ENCODE measurements at regions not wholly inside any gene's neighbourhood (a gene's known extent, or its start where the extent isn't known, plus 50 kb on each side); places are given as distances from the start of the nearest gene placed in this dataset.

DNA sequence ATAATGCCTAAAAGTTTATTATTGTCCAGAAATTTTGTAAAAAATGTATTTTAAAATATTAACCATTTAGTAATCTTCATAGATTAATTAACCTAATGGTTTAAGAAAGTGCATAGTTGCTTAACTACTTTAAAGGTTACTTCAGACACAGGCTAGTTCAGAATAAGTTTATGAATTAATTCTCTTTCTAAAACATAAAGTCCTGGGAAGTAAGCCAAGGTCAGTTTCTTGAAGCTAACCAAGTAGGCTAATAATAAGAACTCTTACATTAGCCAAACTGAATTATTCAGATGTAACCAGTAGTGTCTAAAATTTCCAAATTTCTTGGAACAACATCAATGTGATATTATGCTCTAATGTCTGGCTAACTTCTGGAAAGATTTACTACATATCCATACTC lies 790.4 kb downstream of the NCAM2 start:
- Mint-ChIP-seq H3K27ac (no peak overlapping the region), H3K36me3 (ENCODE audit: low read depth) (no peaks in the 10 kb centered on the region), H3K27me3 (no peaks in the 10 kb centered on the region), H3K4me1 (ENCODE audit: low read depth) (no peaks in the 10 kb centered on the region), H3K9me3 (peaks cover 3% of the 10 kb centered on the region), H3K4me3 (no peak overlapping the region)
- intact Hi-C loops (cut with DNase I, micrococcal nuclease), result no loop called here
- no peaks in the 10 kb centered on the region for H3K27me3 ChIP-seq (ENCODE audit: control insufficient read depth in 1 of 2, insufficient read depth in 2 of 2, low read length in 2 of 2)
- TF ChIP-seq, protein P1, sequence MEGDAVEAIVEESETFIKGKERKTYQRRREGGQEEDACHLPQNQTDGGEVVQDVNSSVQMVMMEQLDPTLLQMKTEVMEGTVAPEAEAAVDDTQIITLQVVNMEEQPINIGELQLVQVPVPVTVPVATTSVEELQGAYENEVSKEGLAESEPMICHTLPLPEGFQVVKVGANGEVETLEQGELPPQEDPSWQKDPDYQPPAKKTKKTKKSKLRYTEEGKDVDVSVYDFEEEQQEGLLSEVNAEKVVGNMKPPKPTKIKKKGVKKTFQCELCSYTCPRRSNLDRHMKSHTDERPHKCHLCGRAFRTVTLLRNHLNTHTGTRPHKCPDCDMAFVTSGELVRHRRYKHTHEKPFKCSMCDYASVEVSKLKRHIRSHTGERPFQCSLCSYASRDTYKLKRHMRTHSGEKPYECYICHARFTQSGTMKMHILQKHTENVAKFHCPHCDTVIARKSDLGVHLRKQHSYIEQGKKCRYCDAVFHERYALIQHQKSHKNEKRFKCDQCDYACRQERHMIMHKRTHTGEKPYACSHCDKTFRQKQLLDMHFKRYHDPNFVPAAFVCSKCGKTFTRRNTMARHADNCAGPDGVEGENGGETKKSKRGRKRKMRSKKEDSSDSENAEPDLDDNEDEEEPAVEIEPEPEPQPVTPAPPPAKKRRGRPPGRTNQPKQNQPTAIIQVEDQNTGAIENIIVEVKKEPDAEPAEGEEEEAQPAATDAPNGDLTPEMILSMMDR (IDR thresholded peaks at IDR 0.05), result no peak
- peaks cover 0 to 5% of the 10 kb centered on the region in 2 experiments for H3K9me3 ChIP-seq (ENCODE audit: control insufficient read depth in 1 of 2, insufficient read depth in 1 of 2, low read length in 2 of 2)
- H3K36me3 ChIP-seq (ENCODE audit: insufficient read depth, low read length), result no peaks in the 10 kb centered on the region
- ChIA-PET CTCF (no interaction called here), POLR2A (no interaction called here)
- H3K4me1 ChIP-seq (ENCODE audit: insufficient read depth, low read length), result no peaks in the 10 kb centered on the region
- H3K27ac ChIP-seq (ENCODE audit: low read depth in 1 of 2, low read length in 2 of 2), result no peak overlapping the region
- H3K4me3 ChIP-seq (ENCODE audit: low read length), result no peak overlapping the region
- no peak for DNase-seq
- no peak for ATAC-seq (ENCODE audit: poor library complexity)

DNA sequence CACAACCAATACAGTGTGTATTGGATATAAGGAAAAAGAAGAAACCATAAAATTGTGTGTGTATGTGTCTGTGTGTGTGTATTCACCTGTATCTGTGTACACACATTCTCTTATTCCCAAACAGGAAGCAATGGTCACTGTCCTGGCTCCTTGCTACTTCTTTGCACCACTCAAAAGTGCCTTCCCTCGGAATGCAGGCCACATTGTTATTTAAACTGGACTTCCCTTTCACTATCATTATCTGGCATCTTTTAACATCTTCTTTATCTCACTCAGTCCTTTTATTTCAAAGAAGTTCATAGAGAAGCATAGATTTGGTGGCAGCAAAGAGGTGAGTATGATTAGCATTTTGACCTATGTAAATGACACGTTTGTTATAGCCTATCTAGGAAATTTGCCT lies 803.7 kb downstream of the NCAM2 start:
- H3K27me3 Mint-ChIP-seq, result no peaks in the 10 kb centered on the region
- TF ChIP-seq, protein P1 (IDR thresholded peaks at IDR 0.05), result no peak
- no peak for DNase-seq
- no peaks in the 10 kb centered on the region for H3K4me1 ChIP-seq (ENCODE audit: insufficient read depth, low read length)
- ChIA-PET POLR2A (no interaction called here), CTCF (no interaction called here)
- no peaks in the 10 kb centered on the region for H3K36me3 Mint-ChIP-seq (ENCODE audit: low read depth)
- H3K4me1 Mint-ChIP-seq (ENCODE audit: low read depth), result no peaks in the 10 kb centered on the region
- H3K27ac Mint-ChIP-seq, result no peak overlapping the region
- H3K9me3 ChIP-seq (ENCODE audit: control insufficient read depth in 1 of 2, insufficient read depth in 1 of 2, low read length in 2 of 2), result no peaks in the 10 kb centered on the region
- H3K27me3 ChIP-seq (ENCODE audit: control insufficient read depth in 1 of 2, insufficient read depth in 2 of 2, low read length in 2 of 2), result no peaks in the 10 kb centered on the region
- intact Hi-C loops (cut with DNase I, micrococcal nuclease), result no loop called here
- H3K4me3 Mint-ChIP-seq, result no peak overlapping the region
- peaks cover 3% of the 10 kb centered on the region for H3K9me3 Mint-ChIP-seq
- no peak overlapping the region for H3K27ac ChIP-seq (ENCODE audit: low read depth in 1 of 2, low read length in 2 of 2)
- no peaks in the 10 kb centered on the region for H3K36me3 ChIP-seq (ENCODE audit: insufficient read depth, low read length)
- ATAC-seq (ENCODE audit: poor library complexity), result no peak
- no peak overlapping the region for H3K4me3 ChIP-seq (ENCODE audit: low read length)

DNA sequence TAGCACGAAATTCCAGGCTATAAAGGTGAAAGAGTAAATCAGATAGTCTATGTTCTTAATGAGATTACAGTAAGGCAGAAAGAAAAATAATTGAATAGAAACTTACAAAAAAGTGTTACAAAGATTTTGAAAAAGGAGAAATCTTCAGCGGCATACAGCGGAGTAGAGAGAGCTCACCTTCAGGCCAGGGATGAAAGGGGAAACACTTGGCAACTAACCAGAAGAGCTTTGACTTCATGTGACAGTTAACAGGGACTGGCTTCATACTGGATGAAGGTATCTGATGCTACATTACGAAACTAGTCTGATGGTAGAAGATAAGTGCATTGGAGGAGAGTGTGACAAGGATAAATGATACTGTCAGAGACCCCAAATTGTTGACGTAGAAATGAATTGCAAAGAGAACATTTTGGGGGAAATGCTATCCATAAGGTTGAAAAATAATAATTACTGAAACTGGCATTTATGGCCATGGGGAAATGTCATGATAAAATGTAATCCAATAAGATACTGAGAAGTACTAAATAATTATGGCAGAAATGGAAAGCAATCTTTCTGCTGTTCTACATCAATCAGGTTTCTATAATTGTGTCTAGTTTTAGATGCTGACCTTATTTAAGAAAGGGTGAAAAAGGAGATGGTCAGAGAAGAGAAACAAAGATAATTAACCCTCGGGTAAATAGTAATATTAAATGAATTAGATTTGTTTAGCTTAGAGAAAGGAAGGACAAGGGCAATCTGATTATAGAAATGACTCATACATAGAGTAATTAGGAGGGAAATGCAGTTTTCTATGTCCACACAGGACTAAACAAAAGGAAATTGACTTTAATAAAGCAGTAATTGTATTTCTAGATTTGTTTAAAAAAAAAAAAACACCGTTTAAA lies 808.7 kb downstream of the NCAM2 start:
- TF ChIP-seq, protein P1 (IDR thresholded peaks at IDR 0.05), result no peak
- CTCF ChIA-PET, result no interaction called here

More for the DNA sequence above, 808.7 kb downstream of the NCAM2 start:
- H3K36me3 Mint-ChIP-seq (ENCODE audit: low read depth), result no peaks in the 10 kb centered on the region
- Histone ChIP-seq H3K9me3 (ENCODE audit: control insufficient read depth in 1 of 2, insufficient read depth in 1 of 2, low read length in 2 of 2) (peaks cover 4 to 5% of the 10 kb centered on the region in 2 experiments), H3K4me3 (ENCODE audit: low read length) (no peak overlapping the region), H3K27ac (ENCODE audit: low read depth in 1 of 2, low read length in 2 of 2) (no peak overlapping the region), H3K36me3 (ENCODE audit: insufficient read depth, low read length) (no peaks in the 10 kb centered on the region), H3K27me3 (ENCODE audit: control insufficient read depth in 1 of 2, insufficient read depth in 2 of 2, low read length in 2 of 2) (no peaks in the 10 kb centered on the region), H3K4me1 (ENCODE audit: insufficient read depth, low read length) (no peaks in the 10 kb centered on the region)
- no peaks in the 10 kb centered on the region for H3K4me1 Mint-ChIP-seq (ENCODE audit: low read depth)
- H3K9me3 Mint-ChIP-seq, result peaks cover 3% of the 10 kb centered on the region
- no peak for DNase-seq
- POLR2A ChIA-PET, result no interaction called here
- ATAC-seq (ENCODE audit: poor library complexity), result no peak
- intact Hi-C loops (cut with DNase I, micrococcal nuclease), result no loop called here
- no peak overlapping the region for H3K4me3 Mint-ChIP-seq
- no peak overlapping the region for H3K27ac Mint-ChIP-seq
- H3K27me3 Mint-ChIP-seq, result no peaks in the 10 kb centered on the region

All from CD4-positive, alpha-beta T cell (primary cell).